KG1 (cell line): ENCODE measurements at regions not wholly inside any gene's neighbourhood (a gene's known extent, or its start where the extent isn't known, plus 50 kb on each side); places are given as distances from the start of the nearest gene placed in this dataset.

Experiments used
- DNase-seq: peaks from one replicate; lab custom pipeline; 2025; lab: John Stamatoyannopoulos, UW

GRCh38 chr4:24476282-24476681, 108.1 kb downstream of the DHX15 start:
- DNase-seq: no peak

- no peak for DNase-seq
These were observed 108.6 kb downstream of the DHX15 start for GRCh38 chr4:24475756-24476155.

- no peak for DNase-seq
These were observed 111.0 kb downstream of the DHX15 start for GRCh38 chr4:24473309-24473721.

GRCh38 chr4:24472514-24473308, 111.6 kb downstream of the DHX15 start:
- DNase-seq: no peak

GRCh38 chr4:24472161-24472510, 112.2 kb downstream of the DHX15 start:
- no peak for DNase-seq

GRCh38 chr4:24471486-24472160, 112.7 kb downstream of the DHX15 start:
- DNase-seq: no peak

- DNase-seq: no peak
These were observed 113.5 kb downstream of the DHX15 start for GRCh38 chr4:24470666-24471485.

- no peak for DNase-seq
These were observed 116.3 kb downstream of the DHX15 start for GRCh38 chr4:24468071-24468470.

- no peak for DNase-seq
These were observed 119.8 kb downstream of the DHX15 start for GRCh38 chr4:24464566-24464965.

- no peak for DNase-seq
These were observed 127.9 kb downstream of the DHX15 start for GRCh38 chr4:24456431-24456830.

- no peak for DNase-seq
These were observed 130.4 kb downstream of the DHX15 start for GRCh38 chr4:24453951-24454350.

GRCh38 chr4:24451870-24452269, 132.5 kb downstream of the DHX15 start:
- no peak for DNase-seq

- no peak for DNase-seq
These were observed 141.2 kb downstream of the DHX15 start for GRCh38 chr4:24443200-24443599.

GRCh38 chr4:24440765-24441164, 143.6 kb downstream of the DHX15 start:
- no peak for DNase-seq

GRCh38 chr4:24434241-24434640, 150.1 kb downstream of the DHX15 start:
- DNase-seq: no peak

- DNase-seq: no peak
These were observed 150.7 kb downstream of the DHX15 start for GRCh38 chr4:24433515-24434214.

GRCh38 chr4:24428850-24429249, 155.5 kb downstream of the DHX15 start:
- DNase-seq: no peak

GRCh38 chr4:24426557-24426956, 157.8 kb downstream of the DHX15 start:
- no peak for DNase-seq

GRCh38 chr4:24425863-24426262, 158.5 kb downstream of the DHX15 start:
- DNase-seq: no peak

GRCh38 chr4:24423670-24424069, 160.7 kb downstream of the DHX15 start:
- no peak for DNase-seq

- DNase-seq: no peak
These were observed 161.7 kb downstream of the DHX15 start for GRCh38 chr4:24422644-24423043.
